Tibial nerve (tissue), 3 donors: ENCODE measurements at regions not wholly inside any gene's neighbourhood (a gene's known extent, or its start where the extent isn't known, plus 50 kb on each side); places are given as distances from the start of the nearest gene placed in this dataset.

Experiments
- CTCF ChIP-seq, 5 experiments: fragments of 200-600 bp in 3 of 5; fragments of 450-650 bp in 2 of 5; sonication (generic) in 3 of 5; IDR thresholded peaks; one replicate each; pipeline ENCODE4 v1.5.1; 2016 to 2019; ENCODE audit warnings: antibody characterized with exemption in 5 of 5, mild to moderate bottlenecking in 3 of 5, moderate library complexity in 2 of 5
- POLR2A ChIP-seq, 2 donors: fragments of 450-650 bp; IDR thresholded peaks; one replicate each; pipeline ENCODE4 v1.6.1; 2017; ENCODE audit warnings: antibody characterized with exemption in 2 of 2, mild to moderate bottlenecking in 2 of 2, moderate library complexity in 2 of 2

- TF ChIP-seq CTCF (IDR thresholded peaks at IDR 0.05) = no peak
- TF ChIP-seq POLR2A (IDR thresholded peaks at IDR 0.05) = no peak
These were observed 203.6 kb downstream of the NUAK1 start for GRCh38 chr12:105935106-105935505.
